OCI-LY3 (cell line): ENCODE measurements at regions not wholly inside any gene's neighbourhood (a gene's known extent, or its start where the extent isn't known, plus 50 kb on each side); places are given as distances from the start of the nearest gene placed in this dataset.
A peak's percentile ranks its signal among the peaks of the same experiment; 100 is the strongest.

Experiments
- H2AFZ ChIP-seq: fragments of 200-600, 300-600 bp; shearing (Covaris generic); 2 replicates; pipeline ENCODE4 v1.6.0; 2014; ENCODE audit warnings: antibody characterized with exemption, low read depth, low read length
- H3K27ac ChIP-seq: fragments of 200-600, 300-600 bp; sonication (generic); 2 replicates; pipeline ENCODE4 v1.5.1; 2014; ENCODE audit warnings: mild to moderate bottlenecking, low read length, moderate library complexity, mixed read lengths
- H3K27me3 ChIP-seq: fragments of 200-600, 300-600 bp; sonication (generic); 2 replicates; pipeline ENCODE4 v1.6.1; 2014; ENCODE audit warnings: low read depth, low read length, mixed read lengths
- H3K36me3 ChIP-seq: fragments of 200-600, 300-600 bp; sonication (generic); replicated peaks from 2 replicates; pipeline ENCODE3; 2014; ENCODE audit warnings: low read depth, low read length, mixed read lengths
- H3K4me1 ChIP-seq: fragments of 300-600, 200-600 bp; sonication (generic); 2 replicates; pipeline ENCODE4 v1.6.1; 2014; ENCODE audit warnings: low read length, mixed read lengths
- H3K4me2 ChIP-seq: fragments of 200-600, 300-600 bp; sonication (generic); 2 replicates; pipeline ENCODE4 v1.6.1; 2014; ENCODE audit warnings: low read length, mixed read lengths
- H3K4me3 ChIP-seq: fragments of 300-600, 200-600 bp; sonication (generic); 2 replicates; pipeline ENCODE4 v1.5.1; 2014; ENCODE audit warnings: antibody characterized with exemption, mild to moderate bottlenecking, low read length, moderate library complexity
- H3K79me2 ChIP-seq: fragments of 300-600, 200-600 bp; shearing (Covaris generic); 2 replicates; pipeline ENCODE4 v1.6.1; 2014; ENCODE audit warnings: mild to moderate bottlenecking, low read length, mixed read lengths
- H3K9ac ChIP-seq: fragments of 300-600, 200-600 bp; shearing (Covaris generic); 2 replicates; pipeline ENCODE4 v1.6.0; 2014; ENCODE audit warnings: mild to moderate bottlenecking, low read length, moderate library complexity
- H3K9me3 ChIP-seq: fragments of 200-600, 300-600 bp; shearing (Covaris generic); 2 replicates; pipeline ENCODE4 v1.6.1; 2014; ENCODE audit warnings: low read length, mixed read lengths; ENCODE audit not compliant: insufficient read depth
- H4K20me1 ChIP-seq: fragments of 200-600, 300-600 bp; sonication (generic); 2 replicates; pipeline ENCODE4 v1.6.1; 2016; ENCODE audit warnings: low read length, mixed read lengths; ENCODE audit not compliant: insufficient read depth
- CTCF ChIP-seq: fragments of 200-600, 300-600 bp; sonication (generic); IDR thresholded peaks from 2 replicates; pipeline ENCODE4 v1.5.1; 2014; ENCODE audit warnings: antibody characterized with exemption, low read length, low read depth
- EZH2phosphoT487 ChIP-seq: fragments of 200-600 bp; shearing (Covaris generic); IDR thresholded peaks from 2 replicates; pipeline ENCODE4 v1.6.1; 2018; ENCODE audit warnings: antibody characterized with exemption, mixed run types, low read depth

- peaks cover 70% of the 10 kb centered on the region for H3K36me3 ChIP-seq
- H3K27me3 ChIP-seq, result no peaks in the 10 kb centered on the region
- H3K79me2 ChIP-seq, result peaks cover 84% of the 10 kb centered on the region
- no peaks in the 10 kb centered on the region for H3K4me1 ChIP-seq
- no peaks in the 10 kb centered on the region for H3K9me3 ChIP-seq
- no peak overlapping the region for H2AFZ ChIP-seq
- H3K4me3 ChIP-seq, result no peak overlapping the region
- no peak overlapping the region for H3K27ac ChIP-seq
- H4K20me1 ChIP-seq, result peaks cover 74% of the 10 kb centered on the region
- H3K9ac ChIP-seq, result no peak overlapping the region
- no peak overlapping the region for H3K4me2 ChIP-seq
- no peak for TF ChIP-seq CTCF
- no peak for TF ChIP-seq EZH2phosphoT487
Observed at GRCh38 chr7:116083796-116084195, 53.2 kb upstream of the TFEC start.

GRCh38 chr7:116086547-116087045 is 56.0 kb upstream of the TFEC start:
- peaks cover 71% of the 10 kb centered on the region for H3K79me2 ChIP-seq
- no peak overlapping the region for H3K27ac ChIP-seq
- no peak for TF ChIP-seq EZH2phosphoT487
- TF ChIP-seq CTCF, result no peak

GRCh38 chr7:116087291-116087690 is 56.7 kb upstream of the TFEC start:
- no peaks in the 10 kb centered on the region for H3K9me3 ChIP-seq
- no peaks in the 10 kb centered on the region for H3K27me3 ChIP-seq
- H4K20me1 ChIP-seq, result peaks cover 68% of the 10 kb centered on the region
- no peak overlapping the region for H3K4me2 ChIP-seq
- no peak overlapping the region for H2AFZ ChIP-seq
- H3K4me3 ChIP-seq, result no peak overlapping the region
- peaks cover 70% of the 10 kb centered on the region for H3K79me2 ChIP-seq
- no peaks in the 10 kb centered on the region for H3K4me1 ChIP-seq
- peaks cover 69% of the 10 kb centered on the region for H3K36me3 ChIP-seq
- H3K27ac ChIP-seq, result no peak overlapping the region
- TF ChIP-seq EZH2phosphoT487, result no peak
- TF ChIP-seq CTCF, result no peak
- no peak overlapping the region for H3K9ac ChIP-seq

More at GRCh38 chr7:116086547-116087045, 56.0 kb upstream of the TFEC start:
- no peak overlapping the region for H3K4me2 ChIP-seq
- H3K4me1 ChIP-seq, result no peaks in the 10 kb centered on the region
- H3K4me3 ChIP-seq, result no peak overlapping the region
- H3K9ac ChIP-seq, result no peak overlapping the region
- H4K20me1 ChIP-seq, result peaks cover 68% of the 10 kb centered on the region
- no peaks in the 10 kb centered on the region for H3K9me3 ChIP-seq
- no peaks in the 10 kb centered on the region for H3K27me3 ChIP-seq
- H3K36me3 ChIP-seq, result peaks cover 69% of the 10 kb centered on the region
- no peak overlapping the region for H2AFZ ChIP-seq

- no peak overlapping the region for H3K4me2 ChIP-seq
- TF ChIP-seq CTCF (no peak), EZH2phosphoT487 (no peak)
- peaks cover 72% of the 10 kb centered on the region for H3K79me2 ChIP-seq
- no peaks in the 10 kb centered on the region for H3K27me3 ChIP-seq
- H3K4me1 ChIP-seq, result no peaks in the 10 kb centered on the region
- no peak overlapping the region for H2AFZ ChIP-seq
- no peaks in the 10 kb centered on the region for H3K9me3 ChIP-seq
- peaks cover 70% of the 10 kb centered on the region for H4K20me1 ChIP-seq
- no peak overlapping the region for H3K4me3 ChIP-seq
- H3K27ac ChIP-seq, result peak overlapping the region; percentile 6; the same call in 1 of the 2 replicates
- H3K36me3 ChIP-seq, result peaks cover 71% of the 10 kb centered on the region
- no peak overlapping the region for H3K9ac ChIP-seq
Observed at GRCh38 chr7:116087984-116088383, 57.4 kb upstream of the TFEC start.
